Stimulated activated CD4-positive, alpha-beta T cell treated with anti-CD3 and anti-CD28 coated beads, Interleukin-4, amount 100 ng/mL, for 48 hours (primary cell): ENCODE measurements at regions not wholly inside any gene's neighbourhood (a gene's known extent, or its start where the extent isn't known, plus 50 kb on each side); places are given as distances from the start of the nearest gene placed in this dataset.

ENCODE experiments used
- DNase-seq, 2 donors: peaks; one replicate each; pipeline ENCODE4 v3.0.0-alpha.2; 2020; ENCODE audit warnings: low read depth in 2 of 2

DNA sequence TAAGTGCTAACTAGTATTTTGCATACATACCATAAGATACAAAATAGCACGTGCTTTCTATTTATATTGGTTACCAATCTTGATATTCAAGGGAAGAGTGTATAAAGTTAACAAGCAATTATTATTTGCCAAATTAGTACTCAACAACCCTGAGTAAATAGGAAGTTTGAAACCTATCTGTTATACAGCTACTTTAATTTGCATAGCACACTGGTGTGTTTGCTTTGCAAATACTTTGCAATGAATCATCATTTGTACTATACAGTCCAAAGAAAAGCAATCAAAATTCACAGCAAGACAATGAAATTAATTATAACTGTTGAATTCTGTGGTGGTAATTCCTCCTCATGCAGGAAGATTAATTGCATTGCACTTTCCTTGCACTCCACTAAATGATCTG lies 469.1 kb downstream of the PRKD1 start:
- DNase-seq, result no peak

DNA sequence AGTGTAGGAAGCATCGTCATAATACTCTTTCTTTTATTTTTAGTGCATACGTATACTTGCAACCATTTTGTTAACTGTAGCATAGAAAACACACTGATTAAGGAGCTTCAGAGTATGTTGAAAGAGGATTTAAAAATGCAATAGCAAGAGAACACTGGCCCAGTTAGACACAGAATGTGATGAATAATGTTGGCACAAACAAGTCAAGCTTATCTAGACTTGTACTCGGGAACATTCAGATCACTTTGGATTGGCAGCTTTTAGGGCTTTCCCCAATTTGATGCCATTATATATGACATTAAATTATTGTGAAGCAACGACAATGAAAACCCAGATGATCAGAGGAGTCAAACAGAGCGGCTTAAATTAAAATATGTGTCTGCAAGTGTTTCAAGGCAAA lies 468.1 kb downstream of the PRKD1 start:
- no peak for DNase-seq

DNA sequence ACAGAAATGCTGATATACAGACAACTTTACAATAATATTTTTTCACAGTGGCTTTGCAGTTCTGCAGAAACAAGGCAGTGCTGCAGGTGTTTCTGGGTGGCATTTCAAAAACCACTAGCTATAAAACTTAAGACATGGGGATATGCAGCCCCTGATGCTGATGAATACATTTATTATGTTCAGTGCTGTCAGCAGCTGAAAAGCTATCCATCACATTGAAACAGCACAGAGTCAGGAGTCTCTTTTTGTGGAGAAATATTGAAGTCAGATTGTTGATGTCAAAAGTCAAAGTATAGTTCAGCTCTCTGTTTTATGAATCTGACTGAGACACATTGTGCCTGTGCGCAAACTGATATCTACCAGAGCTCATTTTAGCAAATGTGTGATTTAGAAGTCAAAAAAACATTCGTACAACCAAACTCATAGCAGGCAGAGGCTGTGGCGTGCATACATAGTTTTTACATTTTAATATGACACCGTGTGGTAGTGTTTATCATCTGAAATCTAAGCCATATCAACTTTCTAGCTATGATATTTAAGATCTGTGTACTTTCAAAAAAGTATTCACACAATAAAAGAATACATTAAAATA lies 467.6 kb downstream of the PRKD1 start:
- no peak for DNase-seq

GRCh38 chr14:29461101-29461500 lies 466.5 kb downstream of the PRKD1 start:
- DNase-seq, result no peak

DNA sequence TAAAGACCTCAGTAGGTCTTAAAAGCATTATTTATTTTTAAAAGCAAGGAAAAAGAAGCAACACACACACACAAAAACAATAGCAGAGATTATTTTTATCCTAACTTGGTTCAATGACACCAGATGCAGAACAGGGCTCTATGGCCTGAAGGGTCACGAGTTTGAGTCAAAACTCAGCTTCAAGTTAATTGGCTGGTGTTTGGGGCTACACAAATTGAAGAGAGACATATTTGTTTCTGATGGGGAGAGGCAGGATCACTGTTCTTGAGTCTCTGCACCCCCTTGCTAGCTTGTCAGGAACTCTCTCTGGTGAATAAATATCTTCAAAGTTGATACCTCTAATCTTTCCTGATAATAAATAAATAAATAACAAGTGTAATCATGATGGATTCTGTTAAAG lies 466.1 kb downstream of the PRKD1 start:
- no peak for DNase-seq

- DNase-seq, result no peak
These were observed 465.3 kb downstream of the PRKD1 start for GRCh38 chr14:29462321-29462720.

DNA sequence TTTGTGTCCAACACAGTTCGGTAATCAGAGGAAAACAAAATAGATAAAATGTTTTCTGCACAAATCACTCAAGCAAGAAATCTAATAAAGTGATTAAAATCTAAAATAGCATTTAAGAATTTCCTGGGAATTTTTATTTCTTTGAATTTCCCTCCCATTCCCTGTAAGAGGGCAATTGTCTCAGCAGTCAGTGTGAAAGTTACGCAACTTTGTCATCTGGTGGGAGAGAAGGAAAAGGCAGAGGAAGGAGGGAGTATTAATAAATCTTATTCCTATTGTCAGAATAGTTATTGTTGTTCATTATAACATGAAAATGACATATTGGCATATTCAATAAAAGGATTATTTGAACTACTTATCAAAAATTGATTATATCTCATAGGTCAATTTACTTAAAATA lies 464.9 kb downstream of the PRKD1 start:
- DNase-seq, result no peak

- DNase-seq, result no peak
These were observed 463.8 kb downstream of the PRKD1 start for GRCh38 chr14:29463727-29464395.

DNA sequence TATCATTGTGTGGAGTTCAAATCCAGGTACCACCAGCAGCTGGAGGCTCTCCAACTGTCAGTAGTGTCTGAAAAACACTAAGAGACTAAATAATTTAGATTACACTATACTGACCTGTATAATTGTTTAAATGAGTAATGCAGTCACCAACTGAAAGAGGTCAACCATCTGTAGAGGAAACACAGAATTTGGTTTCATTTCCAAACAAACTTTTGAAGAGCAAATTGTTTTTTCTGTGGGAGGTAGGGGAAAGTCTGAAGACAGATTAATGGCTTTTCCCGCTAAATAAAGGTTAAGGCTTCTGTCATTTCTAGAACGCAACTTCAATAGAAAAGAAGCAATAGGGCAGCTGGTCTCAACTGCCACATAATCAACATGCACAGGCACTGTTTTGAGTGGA lies 462.6 kb downstream of the PRKD1 start:
- DNase-seq, result no peak

DNA sequence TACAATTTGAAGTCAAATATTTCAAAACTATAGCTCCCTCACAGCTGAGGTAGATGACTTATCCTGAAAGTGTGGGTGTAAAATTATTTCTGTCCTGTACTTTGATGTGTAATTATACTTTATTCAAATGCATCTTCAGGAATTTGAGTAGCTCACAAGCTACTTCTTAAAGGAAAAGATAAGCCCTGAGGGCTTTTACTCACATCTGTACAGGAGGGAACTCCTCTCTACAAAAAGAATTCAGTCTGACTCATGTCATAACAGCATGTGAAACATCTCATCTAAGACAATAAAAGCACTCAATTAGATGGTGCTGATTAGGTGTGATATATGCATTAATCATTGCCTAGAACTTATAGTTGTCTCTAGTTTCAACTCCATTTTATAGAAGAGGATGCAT lies 452.0 kb downstream of the PRKD1 start:
- DNase-seq, result no peak

GRCh38 chr14:29486132-29486531 lies 441.5 kb downstream of the PRKD1 start:
- DNase-seq, result no peak

- no peak for DNase-seq
These were observed 437.7 kb downstream of the PRKD1 start for GRCh38 chr14:29489911-29490425.

DNA sequence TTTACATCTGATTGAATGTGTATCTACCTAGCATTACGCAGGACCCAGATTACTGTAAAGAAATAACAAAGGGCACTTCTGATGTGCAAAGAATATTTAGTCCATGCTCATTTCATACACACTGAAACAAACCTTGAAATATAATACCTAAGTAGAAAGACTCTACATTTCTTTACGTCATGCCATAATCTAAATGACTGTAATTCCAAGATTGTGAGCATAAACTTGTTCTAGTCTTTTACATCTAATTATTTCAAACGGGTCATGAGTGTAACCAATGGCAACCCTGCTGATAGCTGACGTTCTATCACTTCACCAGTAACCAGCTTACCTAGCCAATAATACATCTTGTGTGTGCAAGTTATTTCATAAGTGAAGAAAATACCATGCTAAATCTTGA lies 433.8 kb downstream of the PRKD1 start:
- DNase-seq, result no peak

DNA sequence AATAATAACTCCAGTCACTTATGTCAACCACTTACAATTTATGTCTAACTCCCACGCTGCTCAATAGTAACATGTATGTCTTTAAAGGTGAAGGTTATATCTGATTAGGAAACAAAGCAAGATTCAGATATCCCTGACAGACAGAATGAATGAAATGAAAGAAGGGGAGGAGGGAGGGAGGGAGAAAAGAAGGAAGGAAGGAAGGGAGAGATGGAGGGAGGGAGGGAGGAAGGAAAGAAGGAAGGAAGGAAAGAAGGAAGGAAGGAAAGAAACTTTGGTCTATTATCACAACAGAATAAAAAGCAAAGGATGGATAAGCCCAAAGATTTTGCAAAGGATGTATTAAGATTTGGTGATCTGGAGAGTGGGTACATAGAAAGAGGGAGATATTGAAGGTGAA lies 433.3 kb downstream of the PRKD1 start:
- DNase-seq, result no peak

GRCh38 chr14:29503903-29504302 lies 423.7 kb downstream of the PRKD1 start:
- no peak for DNase-seq

DNA sequence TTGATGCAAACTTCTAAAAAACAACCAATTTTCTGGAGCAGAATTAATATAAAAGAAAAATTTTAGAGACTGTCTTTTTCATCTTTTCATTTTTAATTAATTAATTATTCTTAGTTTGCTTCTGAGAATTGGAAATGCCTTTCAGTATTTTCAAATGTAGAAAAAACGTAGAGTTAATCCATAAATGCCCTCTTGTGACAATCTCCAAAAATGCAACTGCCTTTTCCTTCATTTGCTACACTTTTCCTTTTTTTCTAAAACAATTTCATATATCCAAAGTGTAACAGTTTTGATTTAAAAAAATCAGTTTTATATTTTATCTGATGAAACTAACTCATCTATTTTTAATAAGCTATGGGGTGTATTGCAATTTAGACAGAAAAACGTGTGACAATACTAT lies 409.3 kb downstream of the PRKD1 start:
- DNase-seq, result no peak

- DNase-seq, result no peak
These were observed 406.0 kb downstream of the PRKD1 start for GRCh38 chr14:29521526-29522137.
